Middle frontal gyrus (tissue), 1 donor: ENCODE measurements at regions not wholly inside any gene's neighbourhood (a gene's known extent, or its start where the extent isn't known, plus 50 kb on each side); places are given as distances from the start of the nearest gene placed in this dataset.

Experiments
- DNase-seq: peaks from one replicate; pipeline ENCODE4 v3.0.0-alpha.2; 2015; ENCODE audit warnings: low spot score; ENCODE audit errors: extremely low spot score

DNA sequence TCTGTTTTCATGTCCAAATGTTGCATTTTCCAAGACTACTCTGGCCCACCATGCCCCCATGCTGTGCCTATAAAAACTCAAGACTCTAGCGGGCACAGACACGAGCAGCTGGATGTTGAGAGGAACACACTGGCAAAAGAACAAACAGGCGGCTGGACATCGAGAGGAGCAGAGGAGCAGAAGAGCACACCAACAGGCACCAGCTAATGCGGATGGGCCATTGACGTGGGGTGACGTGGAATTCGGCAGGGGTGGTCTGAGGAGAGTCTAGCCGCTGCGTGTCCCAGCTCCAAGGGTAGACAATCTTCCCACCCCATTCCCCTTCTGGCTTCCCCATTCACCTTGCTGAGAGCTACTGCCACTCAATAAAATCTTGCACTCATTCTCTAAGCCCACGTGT is 54.4 kb upstream of the SMIM30 start:
- DNase-seq, result no peak

DNA sequence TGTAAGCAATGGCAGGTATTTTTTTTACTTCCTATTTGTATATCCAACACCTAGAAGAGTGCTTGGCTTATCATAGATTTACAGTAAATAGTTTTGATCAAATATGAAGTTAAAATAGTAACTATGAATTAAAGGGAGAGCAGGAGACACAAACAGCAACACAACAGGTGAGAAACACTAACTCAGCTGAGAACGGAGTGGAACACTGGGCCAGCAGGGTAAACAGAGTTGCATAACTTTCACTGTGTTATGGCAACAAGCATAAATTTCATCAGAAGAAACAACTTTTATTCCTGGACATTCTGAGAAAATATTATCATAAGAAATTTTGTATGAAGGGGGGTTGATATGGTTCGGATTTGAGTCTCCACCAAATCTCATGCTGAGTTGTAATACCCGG is 52.2 kb upstream of the SMIM30 start:
- no peak for DNase-seq
